GM12891 (cell line): ENCODE measurements at regions not wholly inside any gene's neighbourhood (a gene's known extent, or its start where the extent isn't known, plus 50 kb on each side); places are given as distances from the start of the nearest gene placed in this dataset.

Experiments used
- DNase-seq: peaks from one replicate; pipeline ENCODE4 v3.0.0; 2011; ENCODE audit warnings: low spot score; ENCODE audit not compliant: insufficient read length
- FAIRE-seq: peaks from 2 replicates; lab custom pipeline; 2011; peaks lifted over from hg19 to GRCh38; lab: Jason Lieb, UNC
- PAX5 ChIP-seq: IDR thresholded peaks from 2 replicates; pipeline ENCODE4 v1.6.1; 2011; ENCODE audit warnings: low read length, moderate library complexity, mild to moderate bottlenecking; ENCODE audit not compliant: insufficient read depth, severe bottlenecking
- POLR2A ChIP-seq: IDR thresholded peaks from 2 replicates; pipeline ENCODE4 v1.6.1; 2011; ENCODE audit warnings: low read depth, low read length, control low read depth
- POLR2AphosphoS5 ChIP-seq: IDR thresholded peaks from 2 replicates; pipeline ENCODE4 v1.6.1; 2011; ENCODE audit warnings: low read depth, low read length, control low read depth
- POU2F2 ChIP-seq: IDR thresholded peaks from 2 replicates; pipeline ENCODE4 v1.6.1; 2011; ENCODE audit warnings: low read depth, mild to moderate bottlenecking, control low read depth, low read length, moderate library complexity
- SPI1 ChIP-seq: IDR thresholded peaks from 2 replicates; pipeline ENCODE4 v1.6.1; 2011; ENCODE audit warnings: low read depth, low read length, control low read depth
- TAF1 ChIP-seq: IDR thresholded peaks from 2 replicates; pipeline ENCODE4 v1.6.1; 2011; ENCODE audit warnings: low read depth, low read length, control low read depth

- no peak for FAIRE-seq
- TF ChIP-seq SPI1 (no peak), POLR2A (no peak), PAX5 (no peak), POU2F2 (no peak), TAF1 (no peak), POLR2AphosphoS5 (no peak)
- no peak for DNase-seq
Observed at GRCh38 chr1:177596485-177596884, 373.4 kb downstream of the SEC16B start.

- TF ChIP-seq SPI1, result no peak
- TF ChIP-seq POLR2AphosphoS5, result no peak
- no peak for TF ChIP-seq TAF1
- TF ChIP-seq PAX5, result no peak
- TF ChIP-seq POLR2A, result no peak
- TF ChIP-seq POU2F2, result no peak
- DNase-seq (no peak), FAIRE-seq (no peak)
Observed at GRCh38 chr1:177593105-177593504, 376.8 kb downstream of the SEC16B start.

GRCh38 chr1:177592624-177593023 is 377.2 kb downstream of the SEC16B start:
- DNase-seq, result no peak
- TF ChIP-seq POU2F2 (no peak), SPI1 (no peak), PAX5 (no peak)
- FAIRE-seq, result no peak

GRCh38 chr1:177591155-177591554 is 378.7 kb downstream of the SEC16B start:
- TF ChIP-seq SPI1, result no peak
- no peak for TF ChIP-seq TAF1
- no peak for TF ChIP-seq POLR2A
- no peak for TF ChIP-seq PAX5
- no peak for TF ChIP-seq POLR2AphosphoS5
- TF ChIP-seq POU2F2, result no peak
- DNase-seq (no peak), FAIRE-seq (no peak)

GRCh38 chr1:177589166-177589565 is 380.7 kb downstream of the SEC16B start:
- TF ChIP-seq POU2F2 (no peak), POLR2AphosphoS5 (no peak)
- no peak for FAIRE-seq
- DNase-seq, result no peak

- FAIRE-seq, result no peak
- TF ChIP-seq POLR2A (no peak), POLR2AphosphoS5 (no peak), PAX5 (no peak), TAF1 (no peak), SPI1 (no peak), POU2F2 (no peak)
- no peak for DNase-seq
Observed at GRCh38 chr1:177586429-177586828, 383.4 kb downstream of the SEC16B start.

GRCh38 chr1:177585302-177586220 is 384.3 kb downstream of the SEC16B start:
- DNase-seq (no peak), FAIRE-seq (no peak)
- TF ChIP-seq POLR2AphosphoS5, result no peak
- TF ChIP-seq POLR2A, result no peak
- no peak for TF ChIP-seq TAF1
- no peak for TF ChIP-seq PAX5
- no peak for TF ChIP-seq SPI1
- TF ChIP-seq POU2F2, result no peak

GRCh38 chr1:177573901-177574300 is 396.0 kb downstream of the SEC16B start:
- FAIRE-seq (no peak), DNase-seq (no peak)
- TF ChIP-seq POU2F2, result no peak
- TF ChIP-seq POLR2A, result no peak
- TF ChIP-seq PAX5, result no peak
- no peak for TF ChIP-seq SPI1
- no peak for TF ChIP-seq TAF1
- no peak for TF ChIP-seq POLR2AphosphoS5

GRCh38 chr1:177571485-177572076 is 398.3 kb downstream of the SEC16B start:
- no peak for FAIRE-seq
- TF ChIP-seq TAF1 (no peak), POU2F2 (no peak), POLR2AphosphoS5 (no peak)

GRCh38 chr1:177571076-177571475 is 398.8 kb downstream of the SEC16B start:
- FAIRE-seq (no peak), DNase-seq (no peak)
- TF ChIP-seq PAX5 (no peak), POLR2AphosphoS5 (no peak), POLR2A (no peak), SPI1 (no peak), POU2F2 (no peak), TAF1 (no peak)

More at GRCh38 chr1:177571485-177572076, 398.3 kb downstream of the SEC16B start:
- DNase-seq, result no peak
